ENCODE measurements at regions not wholly inside any gene's neighbourhood (a gene's known extent, or its start where the extent isn't known, plus 50 kb on each side); places are given as distances from the start of the nearest gene placed in this dataset.

GRCh38 chr18:43393174-43393573 is 115.9 kb upstream of the SYT4 start:
- H3K9me3 ChIP-seq (ENCODE audit: control insufficient read depth in 5 of 5, low read length in 5 of 5): no peaks in the 10 kb centered on the region
- no peaks in the 10 kb centered on the region for H3K36me3 ChIP-seq (ENCODE audit: control insufficient read depth in 5 of 5, insufficient read depth in 5 of 5, low read length in 5 of 5)
- no peak overlapping the region for H3K9ac ChIP-seq (ENCODE audit: low read length in 5 of 5)
- no peak overlapping the region for H3K4me3 ChIP-seq (ENCODE audit: low read depth in 1 of 5, low read length in 5 of 5)
- H3K27me3 ChIP-seq (ENCODE audit: control insufficient read depth in 5 of 5, insufficient read depth in 4 of 5, low read length in 5 of 5): no peaks in the 10 kb centered on the region
- no peak overlapping the region for H3K27ac ChIP-seq (ENCODE audit: low read depth, low read length)
- no peaks in the 10 kb centered on the region for H3K4me1 ChIP-seq (ENCODE audit: control insufficient read depth in 5 of 5, insufficient read depth in 5 of 5, low read length in 5 of 5)

- no peaks in the 10 kb centered on the region for H3K4me1 ChIP-seq (ENCODE audit: control insufficient read depth in 5 of 5, insufficient read depth in 5 of 5, low read length in 5 of 5)
- no peak overlapping the region for H3K27ac ChIP-seq (ENCODE audit: low read depth, low read length)
- H3K27me3 ChIP-seq (ENCODE audit: control insufficient read depth in 5 of 5, insufficient read depth in 4 of 5, low read length in 5 of 5): no peaks in the 10 kb centered on the region
Observed at GRCh38 chr18:43396266-43396665, 119.0 kb upstream of the SYT4 start.

GRCh38 chr18:43398601-43399000 is 121.3 kb upstream of the SYT4 start:
- no peaks in the 10 kb centered on the region for H3K36me3 ChIP-seq (ENCODE audit: control insufficient read depth in 5 of 5, insufficient read depth in 5 of 5, low read length in 5 of 5)
- no peak overlapping the region for H3K4me3 ChIP-seq (ENCODE audit: low read depth in 1 of 5, low read length in 5 of 5)
- no peaks in the 10 kb centered on the region for H3K4me1 ChIP-seq (ENCODE audit: control insufficient read depth in 5 of 5, insufficient read depth in 5 of 5, low read length in 5 of 5)
- H3K27ac ChIP-seq (ENCODE audit: low read depth, low read length): no peak overlapping the region
- no peak overlapping the region for H3K9ac ChIP-seq (ENCODE audit: low read length in 5 of 5)
- H3K27me3 ChIP-seq (ENCODE audit: control insufficient read depth in 5 of 5, insufficient read depth in 4 of 5, low read length in 5 of 5): no peaks in the 10 kb centered on the region
- H3K9me3 ChIP-seq (ENCODE audit: control insufficient read depth in 5 of 5, low read length in 5 of 5): no peaks in the 10 kb centered on the region

More at GRCh38 chr18:43396266-43396665, 119.0 kb upstream of the SYT4 start:
- Histone ChIP-seq H3K9ac (ENCODE audit: low read length in 5 of 5) (no peak overlapping the region), H3K4me3 (ENCODE audit: low read depth in 1 of 5, low read length in 5 of 5) (no peak overlapping the region), H3K36me3 (ENCODE audit: control insufficient read depth in 5 of 5, insufficient read depth in 5 of 5, low read length in 5 of 5) (no peaks in the 10 kb centered on the region), H3K9me3 (ENCODE audit: control insufficient read depth in 5 of 5, low read length in 5 of 5) (no peaks in the 10 kb centered on the region)

DNA sequence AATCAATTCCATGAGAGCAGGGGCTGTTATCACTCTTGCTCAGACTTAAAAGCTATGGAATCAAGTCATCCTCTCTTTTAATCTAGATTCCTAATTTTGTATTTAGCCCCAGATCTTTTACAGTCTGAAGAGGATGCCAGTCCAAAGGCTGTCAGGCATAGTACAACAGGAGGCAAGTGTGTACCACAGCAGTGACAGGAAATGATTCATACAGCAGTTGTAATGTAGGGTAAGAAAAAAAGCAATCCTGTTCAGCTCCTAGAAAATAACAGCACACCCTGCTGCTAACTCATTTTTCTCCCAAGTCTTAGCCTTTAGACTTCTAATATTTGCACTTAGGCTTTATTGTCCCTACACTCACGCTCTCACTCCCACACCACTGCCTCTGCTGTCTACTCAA is 127.8 kb upstream of the SYT4 start:
- Histone ChIP-seq H3K36me3 (ENCODE audit: control insufficient read depth in 5 of 5, insufficient read depth in 5 of 5, low read length in 5 of 5) (no peaks in the 10 kb centered on the region), H3K9me3 (ENCODE audit: control insufficient read depth in 5 of 5, low read length in 5 of 5) (no peaks in the 10 kb centered on the region), H3K4me3 (ENCODE audit: low read depth in 1 of 5, low read length in 5 of 5) (no peak overlapping the region), H3K27ac (ENCODE audit: low read depth, low read length) (no peak overlapping the region), H3K4me1 (ENCODE audit: control insufficient read depth in 5 of 5, insufficient read depth in 5 of 5, low read length in 5 of 5) (no peaks in the 10 kb centered on the region), H3K9ac (ENCODE audit: low read length in 5 of 5) (no peak overlapping the region), H3K27me3 (ENCODE audit: control insufficient read depth in 5 of 5, insufficient read depth in 4 of 5, low read length in 5 of 5) (no peaks in the 10 kb centered on the region)

DNA sequence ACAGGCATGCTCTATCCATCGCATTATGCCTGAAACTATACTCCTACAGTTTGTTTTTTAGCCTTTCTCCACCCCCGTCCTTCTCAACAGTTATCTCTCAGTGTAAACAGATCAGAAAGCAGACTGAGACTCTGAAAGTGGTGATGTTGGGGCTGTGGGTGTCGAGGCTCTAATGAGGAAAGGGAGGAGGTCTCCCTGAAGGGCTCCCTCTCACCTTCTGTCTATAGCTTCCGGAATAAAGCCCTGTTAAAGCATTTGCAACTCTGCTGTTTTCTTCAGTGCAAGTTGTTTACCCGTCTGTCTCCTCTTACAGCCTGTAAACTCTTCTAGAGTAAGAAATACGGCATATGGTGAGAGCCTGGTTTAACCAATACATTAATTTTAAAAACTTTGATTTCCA is 136.7 kb upstream of the SYT4 start:
- H3K9me3 ChIP-seq (ENCODE audit: control insufficient read depth in 5 of 5, low read length in 5 of 5): no peaks in the 10 kb centered on the region
- no peaks in the 10 kb centered on the region for H3K36me3 ChIP-seq (ENCODE audit: control insufficient read depth in 5 of 5, insufficient read depth in 5 of 5, low read length in 5 of 5)
- no peaks in the 10 kb centered on the region for H3K27me3 ChIP-seq (ENCODE audit: control insufficient read depth in 5 of 5, insufficient read depth in 4 of 5, low read length in 5 of 5)
- H3K9ac ChIP-seq (ENCODE audit: low read length in 5 of 5): no peak overlapping the region
- H3K27ac ChIP-seq (ENCODE audit: low read depth, low read length): no peak overlapping the region
- H3K4me1 ChIP-seq (ENCODE audit: control insufficient read depth in 5 of 5, insufficient read depth in 5 of 5, low read length in 5 of 5): no peaks in the 10 kb centered on the region
- no peak overlapping the region for H3K4me3 ChIP-seq (ENCODE audit: low read depth in 1 of 5, low read length in 5 of 5)

GRCh38 chr18:43420091-43420490 is 142.8 kb upstream of the SYT4 start:
- Histone ChIP-seq H3K9me3 (ENCODE audit: control insufficient read depth in 5 of 5, low read length in 5 of 5) (no peaks in the 10 kb centered on the region), H3K36me3 (ENCODE audit: control insufficient read depth in 5 of 5, insufficient read depth in 5 of 5, low read length in 5 of 5) (no peaks in the 10 kb centered on the region), H3K27me3 (ENCODE audit: control insufficient read depth in 5 of 5, insufficient read depth in 4 of 5, low read length in 5 of 5) (no peaks in the 10 kb centered on the region), H3K4me3 (ENCODE audit: low read depth in 1 of 5, low read length in 5 of 5) (no peak overlapping the region), H3K9ac (ENCODE audit: low read length in 5 of 5) (no peak overlapping the region), H3K27ac (ENCODE audit: low read depth, low read length) (no peak overlapping the region), H3K4me1 (ENCODE audit: control insufficient read depth in 5 of 5, insufficient read depth in 5 of 5, low read length in 5 of 5) (no peaks in the 10 kb centered on the region)

GRCh38 chr18:43420950-43421349 is 143.7 kb upstream of the SYT4 start:
- Histone ChIP-seq H3K4me1 (ENCODE audit: control insufficient read depth in 5 of 5, insufficient read depth in 5 of 5, low read length in 5 of 5) (no peaks in the 10 kb centered on the region), H3K27me3 (ENCODE audit: control insufficient read depth in 5 of 5, insufficient read depth in 4 of 5, low read length in 5 of 5) (no peaks in the 10 kb centered on the region)

DNA sequence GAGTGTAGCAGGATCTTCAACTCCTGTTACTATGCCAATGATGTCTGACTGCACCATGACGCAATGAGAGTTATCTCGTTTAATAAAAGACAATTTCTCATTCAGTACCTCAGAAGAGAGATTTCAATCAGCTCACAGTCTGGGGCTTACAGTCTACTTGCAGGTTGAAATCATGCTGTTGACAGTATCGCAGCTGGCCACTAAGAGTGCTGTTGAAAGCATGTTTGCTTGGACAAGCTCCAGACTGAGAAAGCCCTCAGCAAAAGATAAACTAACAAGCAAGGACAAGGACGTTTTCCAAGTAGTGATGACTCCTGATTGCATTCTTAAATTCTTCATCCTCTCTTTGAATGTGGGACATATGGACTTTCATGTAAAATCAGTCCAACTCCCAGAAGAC is 145.2 kb upstream of the SYT4 start:
- Histone ChIP-seq H3K27ac (ENCODE audit: low read depth, low read length) (no peak overlapping the region), H3K36me3 (ENCODE audit: control insufficient read depth in 5 of 5, insufficient read depth in 5 of 5, low read length in 5 of 5) (no peaks in the 10 kb centered on the region), H3K4me3 (ENCODE audit: low read depth in 1 of 5, low read length in 5 of 5) (no peak overlapping the region), H3K4me1 (ENCODE audit: control insufficient read depth in 5 of 5, insufficient read depth in 5 of 5, low read length in 5 of 5) (no peaks in the 10 kb centered on the region), H3K27me3 (ENCODE audit: control insufficient read depth in 5 of 5, insufficient read depth in 4 of 5, low read length in 5 of 5) (no peaks in the 10 kb centered on the region), H3K9me3 (ENCODE audit: control insufficient read depth in 5 of 5, low read length in 5 of 5) (no peaks in the 10 kb centered on the region), H3K9ac (ENCODE audit: low read length in 5 of 5) (no peak overlapping the region)

More at GRCh38 chr18:43420950-43421349, 143.7 kb upstream of the SYT4 start:
- H3K9ac ChIP-seq (ENCODE audit: low read length in 5 of 5): no peak overlapping the region
- no peaks in the 10 kb centered on the region for H3K9me3 ChIP-seq (ENCODE audit: control insufficient read depth in 5 of 5, low read length in 5 of 5)
- no peak overlapping the region for H3K4me3 ChIP-seq (ENCODE audit: low read depth in 1 of 5, low read length in 5 of 5)
- no peak overlapping the region for H3K27ac ChIP-seq (ENCODE audit: low read depth, low read length)
- no peaks in the 10 kb centered on the region for H3K36me3 ChIP-seq (ENCODE audit: control insufficient read depth in 5 of 5, insufficient read depth in 5 of 5, low read length in 5 of 5)

DNA sequence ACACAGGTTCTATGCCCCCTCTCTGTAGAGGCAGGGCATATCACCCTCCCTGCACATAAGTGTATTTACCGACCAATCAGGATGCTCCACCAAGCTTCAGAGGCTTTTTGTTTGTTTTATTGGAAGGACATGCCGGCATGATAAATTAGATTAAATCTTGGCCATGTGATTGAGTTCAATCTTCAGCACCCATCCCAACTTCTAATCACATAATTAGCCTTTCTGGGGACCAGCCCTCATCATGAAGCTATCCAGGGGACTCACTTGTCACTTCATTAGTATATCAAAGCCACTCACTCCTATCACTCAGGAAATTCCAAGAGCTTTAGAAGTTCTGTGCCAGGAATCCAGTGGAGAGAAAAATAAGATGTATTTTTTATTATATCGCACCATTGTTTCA is 158.6 kb upstream of the SYT4 start:
- H3K27me3 ChIP-seq (ENCODE audit: control insufficient read depth in 5 of 5, insufficient read depth in 4 of 5, low read length in 5 of 5): no peaks in the 10 kb centered on the region
- no peak overlapping the region for H3K27ac ChIP-seq (ENCODE audit: low read depth, low read length)
- H3K9ac ChIP-seq (ENCODE audit: low read length in 5 of 5): no peak overlapping the region

GRCh38 chr18:43442131-43442530 is 164.8 kb upstream of the SYT4 start:
- no peak overlapping the region for H3K9ac ChIP-seq (ENCODE audit: low read length in 5 of 5)
- no peaks in the 10 kb centered on the region for H3K36me3 ChIP-seq (ENCODE audit: control insufficient read depth in 5 of 5, insufficient read depth in 5 of 5, low read length in 5 of 5)
- peaks cover 0 to 6% (median 4%) of the 10 kb centered on the region in 5 donors for H3K9me3 ChIP-seq (ENCODE audit: control insufficient read depth in 5 of 5, low read length in 5 of 5)
- H3K4me3 ChIP-seq (ENCODE audit: low read depth in 1 of 5, low read length in 5 of 5): no peak overlapping the region
- H3K27ac ChIP-seq (ENCODE audit: low read depth, low read length): no peak overlapping the region
- no peaks in the 10 kb centered on the region for H3K4me1 ChIP-seq (ENCODE audit: control insufficient read depth in 5 of 5, insufficient read depth in 5 of 5, low read length in 5 of 5)
- no peaks in the 10 kb centered on the region for H3K27me3 ChIP-seq (ENCODE audit: control insufficient read depth in 5 of 5, insufficient read depth in 4 of 5, low read length in 5 of 5)

More for the DNA sequence above, 158.6 kb upstream of the SYT4 start:
- H3K4me1 ChIP-seq (ENCODE audit: control insufficient read depth in 5 of 5, insufficient read depth in 5 of 5, low read length in 5 of 5): no peaks in the 10 kb centered on the region
- H3K36me3 ChIP-seq (ENCODE audit: control insufficient read depth in 5 of 5, insufficient read depth in 5 of 5, low read length in 5 of 5): no peaks in the 10 kb centered on the region
- H3K9me3 ChIP-seq (ENCODE audit: control insufficient read depth in 5 of 5, low read length in 5 of 5): peaks cover 0 to 6% (median 4%) of the 10 kb centered on the region in 5 donors
- no peak overlapping the region for H3K4me3 ChIP-seq (ENCODE audit: low read depth in 1 of 5, low read length in 5 of 5)

- Histone ChIP-seq H3K4me3 (ENCODE audit: low read depth in 1 of 5, low read length in 5 of 5) (no peak overlapping the region), H3K27me3 (ENCODE audit: control insufficient read depth in 5 of 5, insufficient read depth in 4 of 5, low read length in 5 of 5) (no peaks in the 10 kb centered on the region), H3K36me3 (ENCODE audit: control insufficient read depth in 5 of 5, insufficient read depth in 5 of 5, low read length in 5 of 5) (no peaks in the 10 kb centered on the region), H3K9ac (ENCODE audit: low read length in 5 of 5) (no peak overlapping the region), H3K9me3 (ENCODE audit: control insufficient read depth in 5 of 5, low read length in 5 of 5) (peaks cover 0 to 6% (median 4%) of the 10 kb centered on the region in 5 donors), H3K4me1 (ENCODE audit: control insufficient read depth in 5 of 5, insufficient read depth in 5 of 5, low read length in 5 of 5) (no peaks in the 10 kb centered on the region), H3K27ac (ENCODE audit: low read depth, low read length) (no peak overlapping the region)
Observed at GRCh38 chr18:43442571-43442970, 165.3 kb upstream of the SYT4 start.

Measured in subcutaneous abdominal adipose tissue (tissue), 5 donors.